Right lobe of liver (tissue), 4 donors: ENCODE measurements at regions not wholly inside any gene's neighbourhood (a gene's known extent, or its start where the extent isn't known, plus 50 kb on each side); places are given as distances from the start of the nearest gene placed in this dataset.

Experiments used
- POLR2A ChIP-seq: fragments of 450-650 bp; IDR thresholded peaks from one replicate; pipeline ENCODE4 v1.6.1; 2017; ENCODE audit warnings: antibody characterized with exemption, mild to moderate bottlenecking
- TF ChIP-seq, protein P1 (sequence below), 4 donors: fragments of 200-600 bp in 3 of 4; fragments of 450-650 bp in 1 of 4; IDR thresholded peaks; one replicate each; pipeline versions ENCODE4 v1.5.1 to v1.8.0; 2016 to 2022; ENCODE audit warnings: antibody characterized with exemption in 4 of 4, mild to moderate bottlenecking in 2 of 4
- donor health status: DM: no; HTN: no; CAD: no.
- donor health status: DM: no; HTN: no; CAD: no.
- donor health status: DM: no; HTN: yes; CAD: no.

DNA sequence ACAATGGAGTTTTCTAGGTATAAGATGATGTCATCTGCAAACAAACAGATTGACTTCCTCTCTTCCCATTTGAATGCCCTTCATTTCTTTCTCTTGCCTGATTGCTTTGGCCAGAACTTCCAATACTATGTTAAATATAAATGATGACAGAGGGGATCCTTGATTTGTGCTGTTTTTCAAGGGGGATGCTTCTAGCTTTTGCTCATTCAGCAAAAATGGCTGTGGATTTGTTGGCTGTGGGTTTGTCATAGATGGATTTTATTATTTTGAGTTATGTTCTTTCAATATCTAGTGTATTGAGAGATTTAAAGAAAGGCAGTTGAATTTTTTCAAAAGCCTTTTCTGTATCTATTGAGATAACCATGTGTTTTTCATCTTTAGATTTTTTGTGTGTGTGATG is 662.4 kb upstream of the EYS start:
- TF ChIP-seq, protein P1, sequence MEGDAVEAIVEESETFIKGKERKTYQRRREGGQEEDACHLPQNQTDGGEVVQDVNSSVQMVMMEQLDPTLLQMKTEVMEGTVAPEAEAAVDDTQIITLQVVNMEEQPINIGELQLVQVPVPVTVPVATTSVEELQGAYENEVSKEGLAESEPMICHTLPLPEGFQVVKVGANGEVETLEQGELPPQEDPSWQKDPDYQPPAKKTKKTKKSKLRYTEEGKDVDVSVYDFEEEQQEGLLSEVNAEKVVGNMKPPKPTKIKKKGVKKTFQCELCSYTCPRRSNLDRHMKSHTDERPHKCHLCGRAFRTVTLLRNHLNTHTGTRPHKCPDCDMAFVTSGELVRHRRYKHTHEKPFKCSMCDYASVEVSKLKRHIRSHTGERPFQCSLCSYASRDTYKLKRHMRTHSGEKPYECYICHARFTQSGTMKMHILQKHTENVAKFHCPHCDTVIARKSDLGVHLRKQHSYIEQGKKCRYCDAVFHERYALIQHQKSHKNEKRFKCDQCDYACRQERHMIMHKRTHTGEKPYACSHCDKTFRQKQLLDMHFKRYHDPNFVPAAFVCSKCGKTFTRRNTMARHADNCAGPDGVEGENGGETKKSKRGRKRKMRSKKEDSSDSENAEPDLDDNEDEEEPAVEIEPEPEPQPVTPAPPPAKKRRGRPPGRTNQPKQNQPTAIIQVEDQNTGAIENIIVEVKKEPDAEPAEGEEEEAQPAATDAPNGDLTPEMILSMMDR (IDR thresholded peaks at IDR 0.05): no peak
- no peak for TF ChIP-seq POLR2A
